HFF-Myc (cell line): ENCODE measurements at regions not wholly inside any gene's neighbourhood (a gene's known extent, or its start where the extent isn't known, plus 50 kb on each side); places are given as distances from the start of the nearest gene placed in this dataset.

Experiments
- DNase-seq: peaks from one replicate; pipeline ENCODE4 v3.0.0-alpha.2; 2011; ENCODE audit warnings: low read depth; ENCODE audit errors: extremely low read depth
- H3K4me3 ChIP-seq: replicated peaks from 2 replicates; pipeline ENCODE4 v1.5.1; 2011; ENCODE audit warnings: low read depth, mild to moderate bottlenecking, control low read depth, low read length
- TF ChIP-seq, protein P1 (sequence below): IDR thresholded peaks from 2 replicates; pipeline ENCODE4 v1.5.1; 2012; ENCODE audit warnings: mild to moderate bottlenecking, low read depth, low read length, control low read depth; ENCODE audit errors: missing control alignments

DNA sequence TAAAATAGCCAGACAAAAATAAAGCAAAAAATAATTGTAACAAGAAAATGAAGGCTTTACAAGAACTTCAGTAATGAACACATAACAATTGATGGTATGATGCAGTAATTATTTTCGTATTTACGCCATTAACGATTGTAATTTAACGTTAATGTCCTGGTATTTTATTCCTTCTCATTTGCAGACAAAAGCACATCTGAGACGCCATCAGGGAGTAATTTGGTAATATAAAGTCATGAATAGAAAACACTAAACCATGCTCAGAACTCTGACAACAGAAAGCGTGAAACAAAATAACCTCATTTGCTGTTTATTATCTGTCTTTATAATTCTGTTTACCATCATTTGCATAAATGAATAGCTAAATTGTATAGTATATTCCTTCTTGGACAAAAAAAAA lies 336.6 kb upstream of the THRB start:
- TF ChIP-seq, protein P1, sequence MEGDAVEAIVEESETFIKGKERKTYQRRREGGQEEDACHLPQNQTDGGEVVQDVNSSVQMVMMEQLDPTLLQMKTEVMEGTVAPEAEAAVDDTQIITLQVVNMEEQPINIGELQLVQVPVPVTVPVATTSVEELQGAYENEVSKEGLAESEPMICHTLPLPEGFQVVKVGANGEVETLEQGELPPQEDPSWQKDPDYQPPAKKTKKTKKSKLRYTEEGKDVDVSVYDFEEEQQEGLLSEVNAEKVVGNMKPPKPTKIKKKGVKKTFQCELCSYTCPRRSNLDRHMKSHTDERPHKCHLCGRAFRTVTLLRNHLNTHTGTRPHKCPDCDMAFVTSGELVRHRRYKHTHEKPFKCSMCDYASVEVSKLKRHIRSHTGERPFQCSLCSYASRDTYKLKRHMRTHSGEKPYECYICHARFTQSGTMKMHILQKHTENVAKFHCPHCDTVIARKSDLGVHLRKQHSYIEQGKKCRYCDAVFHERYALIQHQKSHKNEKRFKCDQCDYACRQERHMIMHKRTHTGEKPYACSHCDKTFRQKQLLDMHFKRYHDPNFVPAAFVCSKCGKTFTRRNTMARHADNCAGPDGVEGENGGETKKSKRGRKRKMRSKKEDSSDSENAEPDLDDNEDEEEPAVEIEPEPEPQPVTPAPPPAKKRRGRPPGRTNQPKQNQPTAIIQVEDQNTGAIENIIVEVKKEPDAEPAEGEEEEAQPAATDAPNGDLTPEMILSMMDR = no peak
- H3K4me3 ChIP-seq = no peak overlapping the region
- no peak for DNase-seq

- no peak for DNase-seq
- TF ChIP-seq, protein P1 = no peak
- no peak overlapping the region for H3K4me3 ChIP-seq
Observed at GRCh38 chr3:24832891-24833290, 338.2 kb upstream of the THRB start.

GRCh38 chr3:24834442-24834841 lies 339.8 kb upstream of the THRB start:
- TF ChIP-seq, protein P1 = no peak
- no peak overlapping the region for H3K4me3 ChIP-seq
- no peak for DNase-seq

GRCh38 chr3:24835510-24835909 lies 340.9 kb upstream of the THRB start:
- TF ChIP-seq, protein P1 = no peak
- no peak overlapping the region for H3K4me3 ChIP-seq
- DNase-seq = no peak

DNA sequence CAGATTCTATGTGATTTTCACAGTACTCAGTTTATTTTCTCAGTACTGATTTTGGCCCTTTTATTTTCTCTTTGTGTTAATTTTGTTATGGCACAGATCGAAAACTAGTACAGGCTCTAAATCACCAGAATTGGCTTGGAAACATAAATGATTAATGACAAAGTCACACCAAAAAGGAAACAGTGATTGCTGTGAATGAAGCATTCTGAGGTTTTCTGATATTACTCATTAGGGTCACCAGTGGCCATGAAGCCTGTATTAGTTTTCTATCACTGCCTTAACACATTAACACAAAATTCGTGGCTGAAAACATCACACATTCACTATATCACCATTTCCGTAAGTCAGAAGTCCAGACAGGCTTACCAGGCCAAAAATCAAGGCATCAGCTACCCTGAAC lies 343.0 kb upstream of the THRB start:
- TF ChIP-seq, protein P1 = no peak
- DNase-seq = no peak
- H3K4me3 ChIP-seq = no peak overlapping the region

DNA sequence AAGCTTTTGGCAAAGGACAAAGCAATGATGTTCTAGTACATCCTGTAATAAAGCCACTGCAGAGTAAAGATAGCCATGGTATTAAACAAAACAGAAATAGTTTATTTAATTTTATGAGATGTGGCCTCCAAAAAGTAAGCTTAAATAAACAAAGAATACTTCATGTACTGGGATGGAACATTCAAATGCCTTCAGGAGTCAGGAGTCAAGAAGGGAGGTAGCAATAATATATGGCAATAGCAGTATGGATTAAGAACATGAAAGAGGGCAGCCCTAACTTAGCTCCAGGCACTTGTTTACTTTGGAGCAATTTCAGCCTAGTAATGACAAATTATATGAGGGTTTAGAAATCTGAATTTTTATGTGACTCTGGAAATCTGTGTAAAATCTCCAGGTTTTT lies 343.9 kb upstream of the THRB start:
- H3K4me3 ChIP-seq = no peak overlapping the region
- TF ChIP-seq, protein P1 = no peak
- no peak for DNase-seq

DNA sequence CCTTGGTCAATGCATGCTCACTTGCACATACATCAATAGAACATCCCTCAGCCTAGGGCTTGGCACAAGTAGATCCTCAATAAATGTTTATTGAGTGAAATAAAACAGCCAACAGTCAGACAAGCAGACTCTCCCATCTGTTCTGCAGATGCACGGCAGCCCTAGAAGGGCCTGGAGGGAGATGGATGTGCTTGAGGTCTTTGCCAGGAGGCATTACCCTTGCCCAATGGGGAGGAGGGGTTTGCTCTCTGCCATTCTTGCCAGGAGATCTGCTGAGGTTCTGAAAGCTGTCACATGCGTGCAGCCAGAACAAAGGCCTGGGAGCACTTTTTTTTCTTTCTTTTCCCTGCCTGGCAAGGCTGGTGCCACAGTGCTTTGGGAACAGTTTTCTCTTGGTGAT lies 349.3 kb upstream of the THRB start:
- no peak for DNase-seq
- TF ChIP-seq, protein P1 = no peak
- H3K4me3 ChIP-seq = no peak overlapping the region
